H1 (cell line): ENCODE measurements at regions not wholly inside any gene's neighbourhood (a gene's known extent, or its start where the extent isn't known, plus 50 kb on each side); places are given as distances from the start of the nearest gene placed in this dataset.

Source experiments
- CTCF ChIA-PET: fragments of 300-600 bp; sonication (Branson Sonifier 250); formaldehyde crosslinking; loops from one replicate; lab custom pipeline; 2021; ENCODE audit not compliant: partially characterized antibody; lab: Charles Lee
- POLR2A ChIA-PET: fragments of 300-600 bp; sonication (Branson Sonifier 250); formaldehyde crosslinking; loops from one replicate; lab custom pipeline; 2021; ENCODE audit warnings: inconsistent platforms; ENCODE audit not compliant: partially characterized antibody; lab: Charles Lee
- DNase-seq, 2 experiments: peaks; one replicate each; pipeline versions ENCODE4 v3.0.0 to v3.0.0-alpha.2; 2010 to 2022; ENCODE audit warnings: low spot score in 2 of 2, low read depth in 1 of 2, mixed read lengths in 1 of 2
- FAIRE-seq: peaks from 2 replicates; lab custom pipeline; 2011; peaks lifted over from hg19 to GRCh38; lab: Jason Lieb, UNC
- H2AFZ ChIP-seq: 2 replicates; pipeline ENCODE4 v1.8.1; 2012; ENCODE audit warnings: low read length, inconsistent platforms
- H2AK5ac ChIP-seq: 2 replicates; pipeline ENCODE4 v1.6.1; 2013; ENCODE audit warnings: low read depth, low read length
- H2BK120ac ChIP-seq: replicated peaks from 2 replicates; pipeline ENCODE3; 2013; ENCODE audit warnings: low read depth, low read length, inconsistent platforms
- H2BK12ac ChIP-seq: 2 replicates; pipeline ENCODE4 v1.6.1; 2013; ENCODE audit warnings: low read depth, low read length
- H2BK15ac ChIP-seq: 2 replicates; pipeline ENCODE4 v1.6.1; 2013; ENCODE audit warnings: low read length
- H2BK20ac ChIP-seq: 2 replicates; pipeline ENCODE4 v1.6.1; 2013; ENCODE audit warnings: low read length
- H2BK5ac ChIP-seq: 2 replicates; pipeline ENCODE4 v1.6.1; 2013; ENCODE audit warnings: low read depth, low read length
- H3K14ac ChIP-seq: 2 replicates; pipeline ENCODE4 v1.6.1; 2013; ENCODE audit warnings: inconsistent platforms; ENCODE audit not compliant: insufficient read length
- H3K18ac ChIP-seq: 2 replicates; pipeline ENCODE4 v1.6.1; 2013; ENCODE audit warnings: low read length; ENCODE audit errors: extremely low read depth
- H3K23ac ChIP-seq: 2 replicates; pipeline ENCODE4 v1.6.1; 2013; ENCODE audit warnings: inconsistent platforms; ENCODE audit not compliant: insufficient read length
- H3K23me2 ChIP-seq: 2 replicates; pipeline ENCODE4 v1.6.1; 2013; ENCODE audit warnings: low read depth, low read length
- H3K27ac ChIP-seq: 2 replicates; pipeline ENCODE4 v1.6.1; 2011; ENCODE audit warnings: low read depth, low read length, inconsistent platforms
- H3K27me3 ChIP-seq, 4 experiments: replicated peaks in 1 of 4; 1 replicate in 1 of 4; 2 replicates in 3 of 4; pipeline versions ENCODE4 v1.6.1 to v1.8.1; 2011 to 2013; ENCODE audit warnings: low read length in 3 of 4, mild to moderate bottlenecking in 3 of 4, inconsistent platforms in 2 of 4, mixed read lengths in 2 of 4, moderate library complexity in 1 of 4; ENCODE audit not compliant: control insufficient read depth in 3 of 4, insufficient read depth in 3 of 4; ENCODE audit errors: extremely low read depth in 1 of 4
- H3K36me3 ChIP-seq, 4 experiments: 2 replicates each; pipeline versions ENCODE4 v1.6.1 to v1.8.1; 2011 to 2013; ENCODE audit warnings: mild to moderate bottlenecking in 4 of 4, low read length in 3 of 4, moderate library complexity in 2 of 4, control low read depth in 1 of 4, inconsistent platforms in 1 of 4; ENCODE audit not compliant: insufficient read depth in 4 of 4, control insufficient read depth in 2 of 4
- H3K4ac ChIP-seq: replicated peaks from 2 replicates; pipeline ENCODE3; 2013; ENCODE audit warnings: low read length, low read depth, mixed read lengths, inconsistent platforms; ENCODE audit not compliant: insufficient read length
- H3K4me1 ChIP-seq, 4 experiments: replicated peaks in 1 of 4; 1 replicate in 1 of 4; 2 replicates in 3 of 4; pipeline versions ENCODE4 v1.6.1 to v1.8.1; 2011 to 2013; ENCODE audit warnings: low read length in 3 of 4, inconsistent platforms in 2 of 4, mixed read lengths in 1 of 4; ENCODE audit not compliant: insufficient read depth in 4 of 4, control insufficient read depth in 3 of 4
- H3K4me2 ChIP-seq, 2 experiments: 2 replicates each; pipeline versions ENCODE4 v1.6.1 to v1.8.1; 2011 to 2013; ENCODE audit warnings: low read depth in 2 of 2, low read length in 2 of 2, control low read depth in 1 of 2, inconsistent platforms in 1 of 2, mild to moderate bottlenecking in 1 of 2; ENCODE audit not compliant: insufficient read depth in 1 of 2
- H3K4me3 ChIP-seq, 4 experiments: fragments of 200-600, 300-600 bp in 1 of 4; sonication (generic), shearing (Covaris generic), sonication (Bioruptor Twin) in 1 of 4; 2 replicates each; pipeline versions ENCODE4 v1.5.1 to v1.8.1; 2011 to 2016; ENCODE audit warnings: low read length in 4 of 4, low read depth in 3 of 4, control low read depth in 2 of 4, inconsistent platforms in 2 of 4, mild to moderate bottlenecking in 2 of 4, mixed read lengths in 1 of 4, moderate library complexity in 1 of 4; ENCODE audit not compliant: insufficient read depth in 2 of 4; ENCODE audit errors: extremely low read depth in 1 of 4
- H3K56ac ChIP-seq: replicated peaks from 2 replicates; pipeline ENCODE3; 2013; ENCODE audit warnings: low read depth, mild to moderate bottlenecking, mixed read lengths, low read length, inconsistent platforms; ENCODE audit not compliant: insufficient read length
- H3K79me1 ChIP-seq: 2 replicates; pipeline ENCODE4 v1.6.1; 2013; ENCODE audit warnings: low read depth, low read length, control low read depth
- H3K79me2 ChIP-seq, 2 experiments: 2 replicates each; pipeline versions ENCODE4 v1.6.1 to v1.8.1; 2012 to 2013; ENCODE audit warnings: low read length in 2 of 2, mild to moderate bottlenecking in 2 of 2, inconsistent platforms in 1 of 2; ENCODE audit not compliant: insufficient read depth in 2 of 2, control insufficient read depth in 1 of 2
- H3K9ac ChIP-seq, 4 experiments: replicated peaks in 1 of 4; 1 replicate in 1 of 4; 2 replicates in 3 of 4; pipeline versions ENCODE4 v1.6.1 to v1.8.1; 2011 to 2013; ENCODE audit warnings: low read depth in 3 of 4, low read length in 3 of 4, control low read depth in 2 of 4, mild to moderate bottlenecking in 2 of 4, moderate library complexity in 2 of 4, inconsistent platforms in 1 of 4; ENCODE audit errors: extremely low read depth in 1 of 4
- H3K9me3 ChIP-seq, 2 experiments: 2 replicates each; pipeline versions ENCODE4 v1.6.1 to v1.8.1; 2012 to 2013; ENCODE audit warnings: mild to moderate bottlenecking in 2 of 2, moderate library complexity in 2 of 2, control low read depth in 1 of 2, inconsistent platforms in 1 of 2, low read depth in 1 of 2, low read length in 1 of 2, mixed read lengths in 1 of 2; ENCODE audit not compliant: insufficient read depth in 2 of 2
- H4K20me1 ChIP-seq, 2 experiments: replicated peaks in 1 of 2; 2 replicates each; pipeline versions ENCODE3 to v1.8.1; 2011 to 2013; ENCODE audit warnings: inconsistent platforms in 2 of 2, low read length in 2 of 2, mild to moderate bottlenecking in 1 of 2; ENCODE audit not compliant: insufficient read depth in 2 of 2, control insufficient read depth in 1 of 2
- H4K5ac ChIP-seq: 2 replicates; pipeline ENCODE4 v1.6.1; 2013; ENCODE audit warnings: low read length, low read depth, mixed read lengths, inconsistent platforms; ENCODE audit not compliant: insufficient read length
- H4K8ac ChIP-seq: 2 replicates; pipeline ENCODE4 v1.8.0; 2013; ENCODE audit warnings: mild to moderate bottlenecking, moderate library complexity, low read length, inconsistent platforms; ENCODE audit not compliant: insufficient read depth; ENCODE audit errors: extremely low read depth
- H4K91ac ChIP-seq: replicated peaks from 2 replicates; pipeline ENCODE3; 2013; ENCODE audit warnings: low read length, mixed read lengths, inconsistent platforms; ENCODE audit not compliant: insufficient read length
- BACH1 ChIP-seq: IDR thresholded peaks from 2 replicates; pipeline ENCODE4 v1.6.1; 2012; ENCODE audit warnings: low read length, improper control_type of control experiment
- RAD21 ChIP-seq, 2 experiments: IDR thresholded peaks in 1 of 2; conservative IDR thresholded peaks in 1 of 2; 2 replicates each; pipeline ENCODE4 v1.6.1; 2011; ENCODE audit warnings: low read depth in 2 of 2, low read length in 2 of 2, improper control_type of control experiment in 1 of 2, inconsistent platforms in 1 of 2, mild to moderate bottlenecking in 1 of 2, moderate library complexity in 1 of 2
- RBBP5 ChIP-seq: IDR thresholded peaks from 2 replicates; pipeline ENCODE4 v1.7.1; 2012; ENCODE audit warnings: low read depth, mild to moderate bottlenecking, inconsistent platforms, low read length, moderate library complexity, borderline replicate concordance
- SIX5 ChIP-seq: IDR thresholded peaks from 2 replicates; pipeline ENCODE4 v1.6.1; 2011; ENCODE audit warnings: mild to moderate bottlenecking, low read depth, low read length
- WGBS, 2 experiments: shearing (Covaris generic) in 1 of 2; methylation state at CpG; one replicate each; pipeline versions ENCODE4 v1.1.6 to v1.1.7; 2013 to 2015; ENCODE audit warnings: low lambda C conversion rate in 2 of 2, mixed read lengths in 2 of 2, inconsistent platforms in 1 of 2, low coverage in 1 of 2, missing lambda C conversion rate in 1 of 2; ENCODE audit not compliant: insufficient replicate concordance in 2 of 2, insufficient coverage in 1 of 2, insufficient read length in 1 of 2; ENCODE audit errors: extremely low coverage in 1 of 2, missing lambda C conversion rate in 1 of 2; 5-methylcytosine and 5-hydroxymethylcytosine counted together

DNA sequence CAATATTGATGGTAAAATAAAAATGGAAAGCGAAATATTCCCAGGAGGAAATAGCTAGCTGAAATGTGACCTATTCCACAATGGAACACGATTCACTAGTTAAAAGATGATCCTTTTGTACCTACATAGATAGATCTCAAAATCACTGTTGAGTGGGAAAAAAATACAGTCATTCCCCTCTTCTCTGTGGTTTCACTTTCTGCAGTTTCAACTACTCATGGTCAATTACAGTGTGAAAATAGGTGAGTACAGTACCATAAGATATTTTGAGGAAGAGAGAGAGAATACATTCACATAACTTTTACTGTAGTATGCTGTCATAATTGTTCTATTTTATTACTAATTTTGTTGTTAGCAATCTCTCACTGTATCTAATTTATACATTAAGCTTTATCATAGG is 56.0 kb upstream of the COL13A1 start:
- H3K9ac ChIP-seq = no peak overlapping the region
- H3K4me3 ChIP-seq = no peak overlapping the region
- H3K23me2 ChIP-seq = no peaks in the 10 kb centered on the region
- TF ChIP-seq RAD21 (IDR thresholded peaks at IDR 0.05 in 1 of 2, conservative IDR thresholded peaks at IDR 0.05 in 1 of 2; ENCODE audit: low read depth in 2 of 2, low read length in 2 of 2) = no peak
- TF ChIP-seq RBBP5 = no peak
- no peak for TF ChIP-seq BACH1
- no peak for TF ChIP-seq SIX5
- no peak overlapping the region for H4K91ac ChIP-seq
- no peak overlapping the region for H2BK12ac ChIP-seq
- H2BK20ac ChIP-seq = no peak overlapping the region
- H3K56ac ChIP-seq = no peak overlapping the region
- H3K4me1 ChIP-seq = 0 out of 7 replicates have a peak, but pooled peaks cover 0 to 4% (median 0%) of the 10 kb centered on the region in 4 experiments
- ChIA-PET CTCF (interaction anchor here (1.0 to 5.1 kb wide), 9 partner anchors 14 to 179 kb away, joined by 3 to 66 read pairs (median 7); no protein-coding TSS in a partner anchor), POLR2A (no interaction called here)
- H4K5ac ChIP-seq = no peak overlapping the region
- H4K8ac ChIP-seq = no peak overlapping the region
- no peak overlapping the region for H2AFZ ChIP-seq
- no peaks in the 10 kb centered on the region for H3K79me1 ChIP-seq
- no peak overlapping the region for H2BK120ac ChIP-seq
- no peak overlapping the region for H3K18ac ChIP-seq
- H3K9me3 ChIP-seq = no peaks in the 10 kb centered on the region
- H2AK5ac ChIP-seq = no peak overlapping the region
- no peak overlapping the region for H3K4ac ChIP-seq
- H3K79me2 ChIP-seq = no peaks in the 10 kb centered on the region
- H3K36me3 ChIP-seq = no peaks in the 10 kb centered on the region
- FAIRE-seq (no peak), DNase-seq (no peak)
- H2BK5ac ChIP-seq = no peak overlapping the region
- no peak overlapping the region for H3K23ac ChIP-seq
- H3K27ac ChIP-seq = no peak overlapping the region
- H3K4me2 ChIP-seq = no peak overlapping the region
- H2BK15ac ChIP-seq = no peak overlapping the region
- no peaks in the 10 kb centered on the region for H4K20me1 ChIP-seq
- no peak overlapping the region for H3K14ac ChIP-seq
- H3K27me3 ChIP-seq = no peaks in the 10 kb centered on the region; a peak in 1 of 7 replicates
- 87% methylated on average over 2 of the region's 2 CpGs; no CpG with 5 or more reads in 1 of the 2 experiments for WGBS, 2 experiments
